ENCODE measurements at regions not wholly inside any gene's neighbourhood (a gene's known extent, or its start where the extent isn't known, plus 50 kb on each side); places are given as distances from the start of the nearest gene placed in this dataset.
A peak's percentile ranks its signal among the peaks of the same experiment; 100 is the strongest.

DNA sequence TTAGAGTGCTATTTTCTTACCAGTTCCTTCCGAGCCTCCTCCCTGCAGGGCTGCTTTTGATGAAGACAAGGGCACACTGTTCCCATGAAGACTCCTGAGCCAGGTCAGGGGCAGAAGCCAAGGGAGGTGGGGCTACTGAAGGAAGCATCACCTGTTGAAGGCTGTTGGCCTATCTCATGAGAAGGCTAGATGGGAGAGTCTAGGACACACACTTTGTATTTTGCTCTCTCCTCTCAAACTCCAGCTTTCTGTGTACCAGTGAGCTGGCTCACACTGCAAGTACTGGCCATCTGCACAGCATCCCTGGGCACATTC is 683.2 kb upstream of the ID4 start:
- Mint-ChIP-seq H3K27ac (no peak overlapping the region), H3K36me3 (no peaks in the 10 kb centered on the region), H3K9me3 (peaks cover 10 to 16% of the 10 kb centered on the region in 2 donors)
- DNase-seq (ENCODE audit: low spot score in 2 of 2) (no peak), ATAC-seq (no peak)

DNA sequence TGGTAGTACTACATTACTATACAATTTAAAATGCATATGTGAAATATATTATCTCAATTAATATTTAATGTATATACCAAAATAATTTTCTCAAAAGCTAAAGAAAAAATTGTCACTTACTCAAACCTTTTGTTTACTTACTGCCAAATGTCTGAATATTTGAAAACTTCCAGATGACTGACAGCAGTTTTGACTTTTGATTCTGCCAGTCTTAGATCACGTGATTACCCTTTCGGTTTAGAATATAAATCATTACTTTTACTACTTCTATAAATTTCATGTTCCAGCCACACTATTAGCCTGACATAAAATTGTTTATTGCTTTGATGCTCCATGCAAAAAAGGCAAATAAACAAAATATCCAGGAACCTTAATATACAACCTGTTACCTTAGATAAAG is 680.7 kb upstream of the ID4 start:
- ATAC-seq: no peak
- DNase-seq (ENCODE audit: low spot score in 2 of 2): no peak
- H3K36me3 Mint-ChIP-seq: no peaks in the 10 kb centered on the region
- H3K27ac Mint-ChIP-seq: no peak overlapping the region
- H3K9me3 Mint-ChIP-seq: peaks cover 10 to 23% of the 10 kb centered on the region in 2 donors

DNA sequence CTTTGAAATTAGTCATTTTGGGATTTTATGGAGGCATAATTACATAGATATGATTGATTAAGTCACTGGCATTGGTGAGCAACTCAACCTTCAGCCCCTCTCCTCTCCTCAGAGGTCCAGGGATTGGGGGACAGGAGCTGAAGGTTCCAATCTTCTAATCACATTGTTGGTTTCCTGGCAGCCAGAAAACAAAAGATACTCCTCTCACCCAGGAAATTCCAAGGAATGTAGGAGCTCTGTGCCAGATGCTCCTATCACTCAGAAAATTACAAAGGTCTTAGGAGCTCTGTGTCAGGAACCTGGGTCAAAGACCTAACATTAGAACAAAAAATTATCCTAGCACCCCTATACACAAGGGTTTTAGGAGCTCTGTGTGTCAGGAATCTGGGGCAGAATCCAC is 679.7 kb upstream of the ID4 start:
- DNase-seq (ENCODE audit: low spot score in 2 of 2): no peak
- Mint-ChIP-seq H3K36me3 (no peaks in the 10 kb centered on the region), H3K27ac (no peak overlapping the region), H3K9me3 (peaks cover 4 to 14% of the 10 kb centered on the region in 2 donors)
- no peak for ATAC-seq

DNA sequence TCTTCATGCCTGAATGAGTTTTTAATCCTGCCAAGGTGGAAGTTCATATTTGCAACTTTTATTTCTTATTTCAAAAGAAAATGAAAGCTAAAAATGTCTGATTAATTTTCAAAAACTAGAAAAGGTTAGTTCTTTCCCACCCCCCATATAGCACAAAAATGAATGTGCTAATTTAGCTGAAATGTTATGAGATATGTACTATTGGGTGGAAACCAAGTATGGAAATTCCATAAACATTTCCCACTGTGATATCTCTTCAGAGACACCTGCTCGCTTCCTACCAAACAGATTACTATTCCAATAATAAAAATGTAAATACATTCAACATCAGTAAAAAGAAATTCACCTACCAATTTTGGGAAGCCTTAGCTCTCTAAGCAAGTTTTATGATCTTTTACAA is 678.6 kb upstream of the ID4 start:
- DNase-seq (ENCODE audit: low spot score in 2 of 2) (no peak), ATAC-seq (no peak)
- H3K9me3 Mint-ChIP-seq: peaks cover 0 to 9% of the 10 kb centered on the region in 2 donors
- H3K27ac Mint-ChIP-seq: no peak overlapping the region
- H3K36me3 Mint-ChIP-seq: no peaks in the 10 kb centered on the region

DNA sequence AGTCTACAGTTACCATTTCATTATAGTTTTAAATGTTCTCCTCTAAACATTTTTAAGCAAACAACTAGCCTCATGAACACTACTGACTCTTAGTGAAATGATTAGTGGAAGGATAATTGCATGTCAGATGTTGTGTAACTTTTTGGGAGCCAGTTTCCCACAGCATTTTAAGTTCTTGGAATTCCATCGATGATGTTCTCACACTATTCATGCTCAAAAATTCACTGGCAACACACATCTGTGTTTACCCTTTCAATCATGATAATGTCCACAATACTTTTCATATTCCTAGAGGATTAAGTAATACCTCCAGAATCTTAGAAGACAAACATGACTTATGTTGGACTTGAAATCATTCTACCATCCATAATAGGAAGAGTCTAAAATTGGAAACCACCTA is 678.1 kb upstream of the ID4 start:
- ATAC-seq (no peak), DNase-seq (ENCODE audit: low spot score in 2 of 2) (no peak)
- H3K9me3 Mint-ChIP-seq: peaks cover 0 to 9% of the 10 kb centered on the region in 2 donors
- no peaks in the 10 kb centered on the region for H3K36me3 Mint-ChIP-seq
- H3K27ac Mint-ChIP-seq: no peak overlapping the region

DNA sequence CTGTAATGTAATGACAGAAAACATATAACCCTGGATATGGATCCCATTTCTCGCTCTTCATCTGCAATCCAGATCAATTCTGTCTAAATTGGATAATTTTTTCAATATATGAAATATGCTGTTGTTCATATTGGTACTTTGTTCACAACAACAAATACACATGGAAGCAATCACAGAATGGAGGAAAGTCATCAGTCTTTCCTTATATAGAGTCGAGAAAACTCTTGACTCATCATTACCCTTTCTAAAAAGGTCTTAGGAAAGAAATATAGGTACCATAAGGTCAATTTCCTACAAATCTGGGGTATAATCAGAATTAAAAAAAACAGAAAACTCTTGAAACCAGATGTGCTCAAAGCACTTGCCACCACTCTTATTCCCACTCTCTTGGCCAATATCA is 677.6 kb upstream of the ID4 start:
- DNase-seq (ENCODE audit: low spot score in 2 of 2) (no peak), ATAC-seq (no peak)
- no peak overlapping the region for H3K27ac Mint-ChIP-seq
- H3K9me3 Mint-ChIP-seq: peaks cover 0 to 9% of the 10 kb centered on the region in 2 donors
- no peaks in the 10 kb centered on the region for H3K36me3 Mint-ChIP-seq

DNA sequence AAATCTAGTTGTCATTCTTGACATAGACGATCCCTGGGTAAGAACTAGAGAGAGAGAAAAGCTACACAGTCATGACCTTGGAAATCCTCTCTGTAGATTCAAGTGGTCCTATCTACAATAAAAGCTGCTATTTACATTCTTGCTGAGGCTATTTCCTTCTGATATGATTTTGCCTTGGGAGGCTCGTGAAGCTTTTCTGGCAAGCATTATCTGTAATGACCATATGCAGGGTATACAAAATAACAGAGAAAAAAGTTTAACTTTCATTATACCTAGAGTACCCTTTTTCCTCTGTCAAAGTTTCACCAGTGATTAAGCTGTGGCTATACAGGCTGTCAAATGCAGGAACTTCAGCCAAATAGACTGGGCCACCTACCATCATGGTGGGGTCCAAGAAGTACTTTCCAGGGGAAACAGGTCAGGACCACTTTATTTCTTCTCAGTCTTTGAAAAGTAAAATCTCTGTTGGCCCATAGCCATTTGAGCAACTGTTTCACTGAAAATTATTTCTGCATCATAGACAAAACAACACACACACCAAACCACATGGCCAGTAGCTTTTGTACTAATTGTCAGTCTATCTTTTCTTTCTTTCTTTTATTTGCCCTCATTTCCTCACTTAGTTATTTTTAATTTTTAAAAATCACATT is 677.0 kb upstream of the ID4 start:
- Mint-ChIP-seq H3K27ac (no peak overlapping the region), H3K9me3 (peaks cover 6 to 9% of the 10 kb centered on the region in 2 donors), H3K36me3 (no peaks in the 10 kb centered on the region)
- DNase-seq (ENCODE audit: low spot score in 2 of 2): no peak
- ATAC-seq: no peak

DNA sequence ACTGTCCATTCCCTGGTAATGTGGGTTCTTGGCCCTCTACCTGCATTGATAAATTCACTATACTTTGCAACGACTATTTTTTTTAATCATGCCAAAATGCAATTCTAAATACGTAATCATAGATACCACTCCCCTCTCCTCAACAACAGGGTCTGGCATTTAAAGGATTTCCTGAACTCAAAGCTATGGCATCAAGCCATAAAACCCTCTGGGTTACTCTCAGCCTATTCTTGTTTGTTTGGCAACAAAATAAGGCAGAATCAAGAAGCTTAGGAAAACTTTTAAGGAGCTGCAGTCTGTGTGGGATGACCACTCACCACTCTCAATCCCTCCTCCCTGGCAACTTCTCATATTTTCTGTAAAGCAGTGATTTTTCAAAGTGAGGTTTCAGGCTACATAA is 669.9 kb upstream of the ID4 start:
- ATAC-seq: no peak
- no peaks in the 10 kb centered on the region for H3K36me3 Mint-ChIP-seq
- no peak overlapping the region for H3K27ac Mint-ChIP-seq
- no peak for DNase-seq (ENCODE audit: low spot score in 2 of 2)
- peaks cover 0 to 12% of the 10 kb centered on the region in 2 donors for H3K9me3 Mint-ChIP-seq

DNA sequence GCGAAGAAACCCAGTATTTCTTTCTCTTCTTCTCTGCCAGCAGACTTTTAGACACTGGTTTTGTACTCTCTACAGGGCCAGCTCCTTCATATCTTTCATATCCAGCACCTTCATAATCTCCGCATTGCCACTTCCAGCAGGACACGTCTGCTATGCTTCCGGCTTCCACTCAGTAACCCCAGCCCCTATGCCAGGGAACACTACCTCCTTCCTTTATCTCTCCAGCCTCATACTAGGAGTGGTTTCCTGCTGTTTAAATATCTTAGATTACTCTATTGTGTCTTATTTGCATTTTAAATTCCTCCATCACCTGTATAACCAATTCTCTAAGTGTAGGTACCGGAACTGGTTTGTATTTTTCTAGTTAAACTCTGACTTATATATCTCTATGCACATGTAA is 667.8 kb upstream of the ID4 start:
- peaks cover 0 to 19% of the 10 kb centered on the region in 2 donors for H3K9me3 Mint-ChIP-seq
- DNase-seq (ENCODE audit: low spot score in 2 of 2) (no peak), ATAC-seq (no peak)
- no peak overlapping the region for H3K27ac Mint-ChIP-seq
- H3K36me3 Mint-ChIP-seq: peaks cover 0 to 4% of the 10 kb centered on the region in 2 donors

DNA sequence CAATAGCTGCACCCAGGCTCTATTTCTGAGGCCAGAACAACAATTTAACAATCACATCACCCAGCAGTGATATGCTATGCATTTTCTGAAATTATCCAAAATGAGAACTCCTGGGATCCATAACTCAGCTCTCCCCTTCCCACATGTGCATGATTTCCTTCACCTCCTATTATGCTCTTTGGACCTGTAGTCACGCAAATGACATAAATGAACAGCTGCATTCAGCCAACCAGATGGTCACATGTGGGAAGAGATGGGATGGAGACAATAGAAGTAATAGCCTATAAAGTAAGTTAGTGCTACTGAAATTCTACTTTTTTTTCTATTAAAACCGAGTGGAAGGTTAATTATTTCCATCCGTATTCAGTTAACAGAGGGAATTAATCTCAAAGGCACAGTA is 662.1 kb upstream of the ID4 start:
- DNase-seq (ENCODE audit: low spot score in 2 of 2) (no peak), ATAC-seq (no peak)
- Mint-ChIP-seq H3K36me3 (peaks cover 0 to 4% of the 10 kb centered on the region in 2 donors), H3K9me3 (peaks cover 6 to 19% of the 10 kb centered on the region in 2 donors), H3K27ac (no peak overlapping the region)

DNA sequence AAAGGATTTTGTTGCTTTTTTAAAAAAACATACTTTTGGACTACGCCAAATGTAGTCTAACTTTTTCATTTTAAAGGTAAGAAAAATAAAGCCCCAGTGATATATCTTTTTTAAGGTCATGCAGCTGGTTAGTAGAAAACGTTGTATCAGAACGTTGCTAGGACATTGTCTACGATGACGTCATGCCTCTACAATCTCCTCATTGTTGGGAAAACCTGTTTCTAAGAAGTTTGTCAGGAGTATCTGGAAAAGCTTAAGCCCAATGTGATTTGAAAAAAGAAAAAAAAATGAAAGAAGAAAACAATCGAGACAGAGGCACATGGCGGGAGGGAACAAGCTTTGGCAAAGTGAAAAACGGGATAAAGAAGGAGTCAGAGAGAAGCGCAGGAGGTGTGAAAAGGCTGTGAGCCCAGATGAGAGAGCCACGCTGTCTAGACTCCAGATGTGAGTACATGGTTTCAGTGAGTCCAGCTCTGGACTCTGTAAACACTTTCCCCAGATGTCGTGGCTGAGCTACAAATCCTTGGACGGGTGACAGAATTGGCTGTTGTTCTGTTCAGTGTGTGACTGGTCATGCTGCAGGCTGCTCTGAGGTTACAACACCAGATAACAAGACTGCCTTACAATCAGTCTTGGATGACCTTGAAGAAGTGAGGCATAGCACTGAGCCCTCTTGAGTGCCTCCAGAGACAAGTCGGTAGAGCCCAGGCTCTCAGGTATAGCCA is 656.7 kb upstream of the ID4 start:
- no peak for ATAC-seq
- Mint-ChIP-seq H3K9me3 (peaks cover 14 to 31% of the 10 kb centered on the region in 2 donors), H3K36me3 (no peaks in the 10 kb centered on the region), H3K27ac (no peak overlapping the region)
- no peak for DNase-seq (ENCODE audit: low spot score in 2 of 2)

DNA sequence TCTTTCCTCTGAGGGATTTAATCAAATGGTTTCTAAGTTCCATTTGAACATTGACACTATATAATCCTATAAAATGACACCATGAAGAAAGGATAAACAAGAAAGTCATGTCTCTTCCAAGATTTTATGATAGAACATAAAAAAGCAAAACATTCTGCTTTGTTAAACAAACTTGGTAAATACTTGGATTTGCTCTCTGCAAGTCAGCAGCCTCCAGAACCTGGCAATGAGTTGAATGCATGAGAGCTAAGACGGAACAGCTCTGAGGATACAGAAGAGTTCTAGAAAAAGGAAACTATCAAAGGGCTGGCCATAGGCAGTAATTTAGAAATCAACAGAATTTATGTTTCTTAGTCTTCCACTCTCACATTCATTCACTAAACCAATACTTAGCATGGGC is 656.0 kb upstream of the ID4 start:
- DNase-seq (ENCODE audit: low spot score in 2 of 2): no peak
- no peaks in the 10 kb centered on the region for H3K36me3 Mint-ChIP-seq
- H3K27ac Mint-ChIP-seq: no peak overlapping the region
- ATAC-seq: no peak
- H3K9me3 Mint-ChIP-seq: peaks cover 14 to 31% of the 10 kb centered on the region in 2 donors

DNA sequence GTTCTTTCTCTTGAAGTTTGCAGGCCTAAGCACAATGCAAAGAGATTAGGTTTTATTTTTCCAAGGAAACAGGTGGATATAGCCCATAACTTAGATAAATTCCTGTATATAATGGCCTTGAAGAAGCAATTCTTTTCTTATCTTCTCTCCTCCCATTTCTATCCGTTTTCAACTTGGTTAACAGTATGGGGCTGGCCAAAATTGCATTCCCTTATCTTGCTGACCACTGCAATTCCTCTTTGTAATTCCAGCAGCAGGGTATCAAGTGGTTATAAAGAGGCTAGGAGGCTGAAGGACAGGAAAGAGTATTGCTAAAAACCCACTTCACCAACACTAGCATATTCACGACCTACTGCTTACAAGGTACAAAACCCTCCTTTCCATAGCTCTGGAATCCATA is 643.5 kb upstream of the ID4 start:
- Mint-ChIP-seq H3K27ac (no peak overlapping the region), H3K36me3 (no peaks in the 10 kb centered on the region), H3K9me3 (peaks cover 8 to 16% of the 10 kb centered on the region in 2 donors)
- DNase-seq (ENCODE audit: low spot score in 2 of 2) (no peak), ATAC-seq (no peak)

DNA sequence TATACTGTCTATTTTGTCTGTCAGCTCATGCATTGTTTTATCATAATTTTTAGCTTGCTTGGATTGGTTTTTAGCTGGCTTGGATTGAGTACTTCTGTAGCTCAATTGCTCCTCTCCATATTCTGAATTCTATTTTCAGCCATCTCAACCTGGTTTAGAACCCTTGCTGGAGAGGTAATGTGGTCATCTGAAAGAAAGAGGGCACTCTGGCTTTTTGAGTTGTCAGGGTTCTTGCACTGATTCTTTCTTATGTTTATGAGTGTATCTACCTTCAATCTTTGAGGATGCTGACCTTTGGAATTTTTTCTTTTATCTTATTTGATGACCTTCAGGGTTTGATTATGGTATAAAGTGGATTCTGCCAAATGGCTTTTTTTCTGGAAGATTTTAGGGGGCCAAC is 632.7 kb upstream of the ID4 start:
- peaks cover 0 to 6% of the 10 kb centered on the region in 2 donors for H3K36me3 Mint-ChIP-seq
- H3K9me3 Mint-ChIP-seq: peaks cover 13 to 14% of the 10 kb centered on the region in 2 donors
- ATAC-seq (no peak), DNase-seq (ENCODE audit: low spot score in 2 of 2) (no peak)
- no peak overlapping the region for H3K27ac Mint-ChIP-seq

DNA sequence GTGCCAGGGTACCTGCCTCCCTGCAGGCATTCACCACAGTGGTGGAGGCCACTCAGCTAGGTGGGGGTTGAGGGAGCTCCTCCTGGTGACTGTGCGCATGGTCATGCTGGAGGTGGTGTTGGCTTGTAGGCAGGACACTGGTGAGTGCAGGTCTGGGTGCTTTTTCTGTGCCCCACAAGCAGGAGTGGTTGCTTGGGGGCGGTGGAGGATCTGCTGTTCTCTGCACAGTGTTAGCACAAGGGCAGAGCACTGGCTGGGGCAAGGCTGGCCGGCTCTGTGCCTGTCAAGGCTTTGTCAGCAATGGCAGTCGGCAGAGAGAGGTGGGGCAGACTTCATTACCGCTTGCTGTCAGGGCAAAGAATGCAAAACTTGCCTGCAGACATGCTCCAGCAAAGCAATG is 632.1 kb upstream of the ID4 start:
- Mint-ChIP-seq H3K9me3 (peaks cover 13 to 19% of the 10 kb centered on the region in 2 donors), H3K36me3 (peaks cover 0 to 6% of the 10 kb centered on the region in 2 donors), H3K27ac (no peak overlapping the region)
- ATAC-seq: no peak
- DNase-seq (ENCODE audit: low spot score in 2 of 2): no peak

DNA sequence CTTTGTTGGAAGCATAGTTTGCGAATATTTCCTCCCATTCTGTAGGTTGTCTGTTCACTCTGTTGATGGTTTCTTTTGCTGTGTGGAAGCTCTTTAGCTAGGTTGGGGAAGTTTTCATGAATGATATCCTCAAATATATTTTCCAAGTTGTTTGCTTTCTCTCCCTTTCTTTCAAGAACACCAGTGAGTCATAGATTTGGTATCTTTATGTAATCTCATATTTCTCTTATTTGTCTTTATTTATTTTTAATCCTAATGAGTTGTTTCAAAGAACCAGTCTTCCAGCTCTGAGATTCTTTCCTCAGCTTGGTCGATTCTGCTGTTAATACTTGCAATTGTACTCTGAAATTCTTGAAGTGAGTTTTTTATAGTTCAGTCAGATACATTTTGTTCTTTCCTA is 628.0 kb upstream of the ID4 start:
- Mint-ChIP-seq H3K9me3 (peaks cover 3 to 11% of the 10 kb centered on the region in 2 donors), H3K36me3 (no peaks in the 10 kb centered on the region), H3K27ac (no peak overlapping the region)
- ATAC-seq (no peak), DNase-seq (ENCODE audit: low spot score in 2 of 2) (no peak)

DNA sequence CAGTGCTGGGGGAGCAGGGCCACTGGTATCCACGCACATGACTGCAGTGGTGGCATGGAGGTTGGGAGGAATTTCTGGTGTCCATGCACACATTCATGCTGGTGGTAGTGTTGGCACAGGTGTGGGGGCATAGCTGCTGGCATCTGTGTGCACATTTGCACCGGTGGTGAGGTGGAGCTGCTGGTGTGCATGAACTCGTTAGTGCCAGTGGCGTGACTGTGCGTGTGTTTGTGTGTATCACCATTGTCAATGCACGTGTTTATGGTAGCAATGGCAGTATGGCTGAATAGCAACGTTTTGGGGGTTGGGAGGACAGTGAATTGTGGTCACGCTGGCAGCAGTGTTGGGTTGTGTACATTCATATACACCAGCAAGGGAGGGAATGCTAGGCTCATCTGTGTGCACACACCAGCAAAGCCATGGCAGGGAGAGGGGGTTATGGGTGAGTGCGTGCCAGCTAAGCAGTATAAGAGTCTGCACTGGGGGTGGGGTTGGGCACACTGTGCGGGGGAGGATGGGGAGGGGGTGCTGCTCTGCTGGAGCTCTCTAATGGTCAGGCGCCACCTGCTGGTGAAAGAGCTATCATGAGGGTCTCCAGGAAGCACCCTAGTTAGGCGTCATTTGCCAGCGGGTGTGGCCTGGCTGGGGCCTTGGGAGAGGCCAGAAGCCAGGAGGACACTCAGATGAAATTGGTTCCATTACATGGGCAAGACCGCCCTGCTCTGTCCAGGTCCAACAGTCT is 626.1 kb upstream of the ID4 start:
- peaks cover 0 to 11% of the 10 kb centered on the region in 2 donors for H3K9me3 Mint-ChIP-seq
- ATAC-seq (no peak), DNase-seq (ENCODE audit: low spot score in 2 of 2) (peak in 1 of 2 donors; percentile 11)
- H3K36me3 Mint-ChIP-seq: no peaks in the 10 kb centered on the region
- H3K27ac Mint-ChIP-seq: no peak overlapping the region

DNA sequence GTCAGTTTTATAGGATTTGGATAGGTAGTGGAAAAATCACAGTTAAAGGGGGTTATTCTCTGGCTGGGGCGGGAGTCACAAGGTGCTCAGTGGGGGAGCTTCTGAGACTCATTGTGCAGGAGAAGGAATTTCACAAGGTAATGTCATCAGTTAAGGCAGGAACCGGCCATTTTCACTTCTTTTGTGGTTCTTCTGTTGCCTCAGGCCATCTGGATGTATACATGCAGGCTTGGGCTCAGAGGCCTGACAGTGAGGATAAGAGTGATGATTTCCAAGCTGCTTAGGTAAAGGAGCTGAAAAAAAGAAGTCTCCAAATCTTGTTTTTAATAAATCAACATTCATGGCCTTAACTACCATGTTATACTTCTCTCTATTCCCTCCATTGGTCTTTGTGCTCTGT is 622.9 kb upstream of the ID4 start:
- DNase-seq (ENCODE audit: low spot score in 2 of 2) (no peak), ATAC-seq (no peak)
- Mint-ChIP-seq H3K9me3 (peaks cover 5 to 8% of the 10 kb centered on the region in 2 donors), H3K36me3 (no peaks in the 10 kb centered on the region), H3K27ac (no peak overlapping the region)

Data from activated naive CD4-positive, alpha-beta T cell treated with anti-CD3 and anti-CD28 coated beads, Interleukin-2, amount 50 U/mL, for 72 hours (primary cell).